22Rv1 (cell line): ENCODE measurements at regions not wholly inside any gene's neighbourhood (a gene's known extent, or its start where the extent isn't known, plus 50 kb on each side); places are given as distances from the start of the nearest gene placed in this dataset.

Experiments
- CTCF ChIP-seq: fragments of 450-650 bp; IDR thresholded peaks from 2 replicates; pipeline ENCODE4 v1.5.1; 2017; ENCODE audit warnings: mild to moderate bottlenecking
- ZFX ChIP-seq: fragments of 450-650 bp; IDR thresholded peaks from 2 replicates; pipeline ENCODE4 v1.6.1; 2017; ENCODE audit warnings: antibody characterized with exemption, borderline replicate concordance

DNA sequence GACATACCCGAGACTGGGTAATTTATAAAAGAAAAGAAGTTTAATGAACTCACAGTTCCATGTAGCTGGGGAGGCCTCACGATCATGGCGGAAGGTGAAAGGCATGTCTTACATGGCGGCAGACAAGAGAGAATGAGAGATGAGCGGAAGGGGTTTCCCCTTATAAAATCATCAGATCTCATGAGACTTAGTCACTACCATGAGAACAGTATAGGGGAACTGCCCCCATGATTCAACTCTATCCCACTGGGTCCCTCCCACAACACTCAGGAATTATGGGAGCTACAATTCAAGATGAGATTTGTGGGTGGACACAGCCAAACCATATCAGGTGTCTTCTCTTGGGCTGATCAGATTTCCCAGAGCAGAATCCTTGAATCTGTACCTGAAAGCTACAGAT is 617.3 kb upstream of the ID2 start:
- no peak for TF ChIP-seq CTCF
- TF ChIP-seq ZFX = no peak
